Fibroblast of villous mesenchyme (primary cell): ENCODE measurements at regions not wholly inside any gene's neighbourhood (a gene's known extent, or its start where the extent isn't known, plus 50 kb on each side); places are given as distances from the start of the nearest gene placed in this dataset.
"Not testable (repeated sequence)": the region's sequence is repeated elsewhere in the genome, so short reads cannot be mapped to it uniquely, and the experiment has no call there.

Source experiments
- DNase-seq: peaks from one replicate; pipeline ENCODE4 v3.0.0-alpha.2; 2010; ENCODE audit warnings: low read depth
- H3K4me3 ChIP-seq: 2 replicates; pipeline ENCODE4 v1.5.1; 2011; ENCODE audit warnings: low read depth, mild to moderate bottlenecking, low read length
- TF ChIP-seq, protein P1 (sequence below): IDR thresholded peaks from 2 replicates; pipeline ENCODE4 v1.5.1; 2012; ENCODE audit warnings: low read depth, mild to moderate bottlenecking, low read length; ENCODE audit not compliant: insufficient read depth

DNA sequence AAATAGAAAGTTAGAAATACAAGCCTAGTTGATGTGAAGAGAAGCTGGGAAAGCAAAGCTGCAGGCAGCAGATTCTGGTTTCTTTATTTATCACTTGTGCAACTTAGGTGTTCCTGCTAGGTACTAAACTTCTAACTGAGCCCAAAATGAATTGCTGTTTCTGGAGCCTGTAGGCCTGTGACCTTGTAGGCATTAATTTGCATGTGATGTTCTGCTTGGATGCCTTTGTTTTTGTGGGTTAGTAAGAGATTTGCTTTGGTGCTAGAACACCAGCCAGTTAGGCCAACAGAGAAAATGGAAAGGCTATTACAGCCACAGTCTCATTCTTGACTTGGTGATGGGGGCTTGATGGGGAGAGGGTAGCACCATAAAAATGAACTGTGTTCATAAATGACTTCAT is 370.7 kb downstream of the PPP1R3A start:
- TF ChIP-seq, protein P1, sequence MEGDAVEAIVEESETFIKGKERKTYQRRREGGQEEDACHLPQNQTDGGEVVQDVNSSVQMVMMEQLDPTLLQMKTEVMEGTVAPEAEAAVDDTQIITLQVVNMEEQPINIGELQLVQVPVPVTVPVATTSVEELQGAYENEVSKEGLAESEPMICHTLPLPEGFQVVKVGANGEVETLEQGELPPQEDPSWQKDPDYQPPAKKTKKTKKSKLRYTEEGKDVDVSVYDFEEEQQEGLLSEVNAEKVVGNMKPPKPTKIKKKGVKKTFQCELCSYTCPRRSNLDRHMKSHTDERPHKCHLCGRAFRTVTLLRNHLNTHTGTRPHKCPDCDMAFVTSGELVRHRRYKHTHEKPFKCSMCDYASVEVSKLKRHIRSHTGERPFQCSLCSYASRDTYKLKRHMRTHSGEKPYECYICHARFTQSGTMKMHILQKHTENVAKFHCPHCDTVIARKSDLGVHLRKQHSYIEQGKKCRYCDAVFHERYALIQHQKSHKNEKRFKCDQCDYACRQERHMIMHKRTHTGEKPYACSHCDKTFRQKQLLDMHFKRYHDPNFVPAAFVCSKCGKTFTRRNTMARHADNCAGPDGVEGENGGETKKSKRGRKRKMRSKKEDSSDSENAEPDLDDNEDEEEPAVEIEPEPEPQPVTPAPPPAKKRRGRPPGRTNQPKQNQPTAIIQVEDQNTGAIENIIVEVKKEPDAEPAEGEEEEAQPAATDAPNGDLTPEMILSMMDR: no peak
- DNase-seq: no peak
- no peak overlapping the region for H3K4me3 ChIP-seq

DNA sequence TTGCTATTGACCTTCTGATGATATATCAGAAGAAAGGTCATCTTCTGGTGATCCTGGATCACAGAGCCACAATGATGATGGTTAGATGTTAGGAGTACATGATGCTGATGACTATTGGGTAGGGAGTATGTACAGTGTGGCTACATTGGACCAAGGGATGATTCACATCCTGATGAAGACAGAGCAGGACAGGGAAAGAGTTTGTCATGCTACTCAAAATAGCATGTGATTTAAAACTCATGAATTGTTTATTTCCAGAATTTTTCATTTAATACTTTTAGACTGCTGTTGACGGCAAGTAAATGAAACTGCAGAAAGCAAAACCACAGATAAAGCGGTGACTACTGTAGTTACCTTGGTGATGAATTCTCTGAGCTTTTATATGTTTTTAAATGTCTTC is 397.3 kb downstream of the PPP1R3A start:
- H3K4me3 ChIP-seq: no peak overlapping the region
- DNase-seq: no peak
- TF ChIP-seq, protein P1: no peak

DNA sequence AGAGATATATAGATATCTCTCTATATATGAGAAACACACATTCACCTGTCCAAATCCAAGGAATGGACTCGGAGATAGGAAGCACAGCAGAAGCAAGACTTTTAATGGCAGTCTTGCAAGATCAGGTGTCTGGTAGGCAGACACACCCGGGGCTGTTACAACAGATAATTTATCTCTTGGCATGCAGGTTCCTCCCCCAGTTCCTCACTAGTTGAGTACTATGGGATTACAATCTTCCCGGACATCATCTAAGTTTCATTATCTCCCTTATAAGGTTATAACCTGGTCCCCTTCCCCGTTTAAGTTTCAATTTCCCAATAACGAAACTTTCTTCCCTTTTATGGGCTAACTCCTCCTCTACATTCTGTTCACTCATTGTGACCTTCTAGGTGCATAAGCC is 399.3 kb downstream of the PPP1R3A start:
- no peak overlapping the region for H3K4me3 ChIP-seq
- no peak for DNase-seq
- TF ChIP-seq, protein P1: no peak

DNA sequence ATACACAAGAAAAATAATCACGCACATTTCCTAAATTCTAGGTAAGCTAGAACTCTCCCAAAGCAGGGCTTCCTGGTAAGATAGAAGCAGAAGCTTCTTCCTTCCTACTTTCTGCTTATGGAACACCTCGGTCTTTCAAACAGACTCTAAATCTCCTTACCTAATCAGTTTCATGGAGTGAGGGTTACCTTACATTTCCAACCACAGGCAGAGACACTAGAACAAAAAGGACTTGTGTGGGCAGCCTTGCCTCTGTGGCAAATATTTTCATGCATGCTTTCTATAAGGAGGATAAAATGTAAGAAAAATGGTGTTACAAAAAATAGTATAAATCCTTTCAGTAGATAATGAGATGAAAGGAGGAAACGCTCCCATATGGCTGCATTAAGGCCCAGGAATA is 386.3 kb upstream of the SMIM30 start:
- H3K4me3 ChIP-seq: no peak overlapping the region
- TF ChIP-seq, protein P1: no peak
- no peak for DNase-seq

DNA sequence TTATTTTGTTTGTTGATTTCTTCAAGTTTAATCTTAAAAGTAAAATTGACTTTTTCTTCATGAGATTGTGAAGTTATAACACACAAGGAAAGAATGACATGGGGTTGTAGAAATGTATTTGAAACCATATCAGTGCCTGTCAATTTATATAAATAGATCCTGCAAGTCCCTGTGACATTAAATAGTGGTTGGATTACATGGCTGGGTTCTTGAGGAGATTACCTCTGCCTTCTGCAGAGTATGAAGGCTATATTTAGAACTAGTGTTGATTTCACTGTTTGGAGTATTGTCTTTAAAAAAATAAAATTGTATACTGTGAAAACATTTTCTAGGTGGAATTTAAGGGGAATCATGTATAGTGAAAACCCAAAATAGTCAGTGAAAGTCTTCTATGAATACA is 385.8 kb upstream of the SMIM30 start:
- DNase-seq: no peak
- TF ChIP-seq, protein P1: no peak
- H3K4me3 ChIP-seq: no peak overlapping the region

DNA sequence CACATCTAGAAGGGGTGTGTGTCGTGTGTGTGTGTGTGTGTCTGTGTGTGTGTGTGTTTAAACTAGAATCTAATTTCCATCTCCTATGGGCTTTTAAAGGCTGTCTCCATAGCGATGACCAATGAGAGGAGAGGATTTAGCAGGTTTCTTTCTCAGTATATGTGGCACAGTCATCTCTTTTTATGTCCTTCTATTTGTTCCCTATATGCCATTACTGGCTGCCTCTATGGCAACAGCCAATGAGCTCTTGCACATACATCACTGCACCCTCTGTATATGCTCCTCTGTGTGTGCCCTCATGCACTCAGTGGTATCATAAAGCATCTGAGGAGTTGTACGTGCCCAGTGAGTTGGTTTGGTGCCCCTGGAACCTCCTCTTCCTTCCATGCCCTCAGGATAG is 378.2 kb upstream of the SMIM30 start:
- DNase-seq, H3K4me3 ChIP-seq: not testable (repeated sequence)

DNA sequence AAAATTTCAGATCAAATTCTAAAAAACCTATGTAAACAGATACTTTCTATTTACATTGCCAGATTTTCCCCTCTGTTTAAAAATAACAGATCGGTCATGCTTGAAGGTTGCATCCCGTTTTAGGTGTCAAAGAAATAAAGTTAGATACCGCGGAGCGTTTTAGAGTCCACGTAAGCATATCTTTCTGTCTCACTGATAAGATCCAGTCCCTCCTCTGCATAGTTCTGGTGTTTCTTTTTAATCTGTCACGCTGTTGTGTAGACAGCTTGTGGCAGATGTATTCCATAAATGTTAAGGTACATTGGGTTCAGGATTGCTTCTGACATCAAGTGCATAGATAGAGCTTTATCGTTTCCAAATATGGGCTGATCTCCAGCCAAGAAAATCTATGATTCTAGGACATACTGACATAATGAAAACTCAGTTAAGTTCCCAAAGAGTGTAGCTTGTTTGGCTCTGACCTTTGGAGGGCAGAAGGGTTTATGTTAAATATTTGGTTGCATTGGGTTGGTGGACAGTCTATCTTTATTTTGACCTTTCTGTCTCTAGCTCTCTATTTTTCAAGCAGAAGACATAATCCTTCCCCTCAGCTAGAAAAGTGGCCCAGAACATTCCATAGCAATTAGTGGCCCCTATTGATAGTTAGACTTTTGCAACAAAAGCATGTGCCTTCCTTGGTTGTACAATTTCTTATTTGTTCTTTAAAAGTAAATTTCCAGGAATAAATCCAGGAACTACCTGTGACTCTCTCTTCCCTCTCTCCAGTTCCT is 376.6 kb upstream of the SMIM30 start:
- not testable (repeated sequence) for DNase-seq, H3K4me3 ChIP-seq

DNA sequence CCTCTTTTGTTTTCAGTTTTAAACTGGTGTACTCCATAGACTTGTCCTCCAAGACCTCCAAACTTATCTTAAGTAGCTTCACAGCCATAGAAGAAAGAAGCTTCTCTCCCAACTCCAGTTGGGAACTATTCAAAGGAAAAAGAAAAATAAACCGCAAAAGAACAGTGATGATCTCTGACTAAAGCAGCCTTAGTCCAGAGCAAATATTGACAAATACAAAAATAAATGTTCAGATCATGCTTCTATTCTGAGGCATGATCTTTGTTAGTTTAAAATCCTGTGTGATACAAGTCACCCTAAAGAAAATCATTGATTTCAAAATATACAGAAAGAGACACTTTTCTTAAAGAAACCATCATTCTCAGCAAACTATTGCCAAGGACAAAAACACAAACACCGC is 373.0 kb upstream of the SMIM30 start:
- TF ChIP-seq, protein P1: no peak
- H3K4me3 ChIP-seq: no peak overlapping the region
- no peak for DNase-seq
